HL-60 (cell line): ENCODE measurements at regions not wholly inside any gene's neighbourhood (a gene's known extent, or its start where the extent isn't known, plus 50 kb on each side); places are given as distances from the start of the nearest gene placed in this dataset.

Experiments
- DNase-seq, 2 experiments: peaks; one replicate each; pipeline ENCODE4 v3.0.0-alpha.2; 2010 to 2020; ENCODE audit warnings: low read depth in 1 of 2, low spot score in 1 of 2
- H3K27ac ChIP-seq: fragments of 250-450 bp; sonication (Bioruptor Pico); replicated peaks from 2 replicates; pipeline ENCODE4 v1.5.1; 2020; ENCODE audit warnings: mild to moderate bottlenecking, moderate library complexity
- H3K27me3 ChIP-seq: fragments of 250-450 bp; sonication (Bioruptor Pico); 2 replicates; pipeline ENCODE4 v1.5.1; 2021; ENCODE audit warnings: mild to moderate bottlenecking, moderate library complexity; ENCODE audit not compliant: insufficient read depth, poor library complexity, severe bottlenecking
- H3K4me3 ChIP-seq: replicated peaks from 2 replicates; pipeline ENCODE4 v1.5.1; 2011; ENCODE audit warnings: mild to moderate bottlenecking, control low read depth, low read length; ENCODE audit not compliant: insufficient read depth
- CTCF ChIP-seq: IDR thresholded peaks from one replicate; pipeline ENCODE4 v1.5.1; 2011; ENCODE audit warnings: low read length, control low read depth, inconsistent platforms; ENCODE audit not compliant: insufficient read depth
- GABPA ChIP-seq: IDR thresholded peaks from 2 replicates; pipeline ENCODE4 v1.6.1; 2012; ENCODE audit warnings: low read depth
- POLR2AphosphoS5 ChIP-seq: IDR thresholded peaks from 2 replicates; pipeline ENCODE4 v1.6.1; 2012; ENCODE audit warnings: low read depth
- REST ChIP-seq: IDR thresholded peaks from 2 replicates; pipeline ENCODE4 v1.6.1; 2012; ENCODE audit warnings: low read depth; ENCODE audit not compliant: insufficient replicate concordance
- SPI1 ChIP-seq: IDR thresholded peaks from 2 replicates; pipeline ENCODE4 v1.6.1; 2012; ENCODE audit warnings: low read depth, mild to moderate bottlenecking, borderline replicate concordance

- H3K4me3 ChIP-seq: no peak overlapping the region
- no peak overlapping the region for H3K27ac ChIP-seq
- H3K27me3 ChIP-seq: no peaks in the 10 kb centered on the region
- TF ChIP-seq SPI1 (no peak), CTCF (no peak), GABPA (no peak), REST (no peak), POLR2AphosphoS5 (no peak)
- DNase-seq: no peak
Observed at GRCh38 chr6:104357928-104358327, 501.8 kb downstream of the HACE1 start.

DNA sequence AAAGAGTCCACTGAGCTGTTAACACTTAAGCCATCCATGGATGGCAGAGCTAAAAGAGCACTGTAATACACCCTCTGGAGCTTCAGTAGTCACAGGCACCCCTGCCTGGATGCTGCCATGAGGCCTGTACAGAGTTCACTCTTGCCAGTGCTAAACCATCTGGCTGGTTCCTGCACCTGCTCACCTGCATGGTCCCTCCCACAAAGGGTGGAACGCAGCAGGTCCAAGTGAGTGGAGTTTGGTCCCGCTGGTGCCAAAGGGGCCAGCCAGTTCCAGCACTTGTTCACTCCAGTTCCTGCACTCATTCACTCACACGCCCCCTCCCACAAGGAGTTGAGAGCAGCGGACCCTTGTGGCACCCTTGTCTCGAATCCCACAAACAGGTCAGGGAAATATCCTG lies 503.5 kb downstream of the HACE1 start:
- H3K27ac ChIP-seq: no peak overlapping the region
- H3K4me3 ChIP-seq: no peak overlapping the region
- TF ChIP-seq SPI1: no peak
- TF ChIP-seq POLR2AphosphoS5: no peak
- no peak for TF ChIP-seq GABPA
- no peaks in the 10 kb centered on the region for H3K27me3 ChIP-seq
- no peak for DNase-seq

DNA sequence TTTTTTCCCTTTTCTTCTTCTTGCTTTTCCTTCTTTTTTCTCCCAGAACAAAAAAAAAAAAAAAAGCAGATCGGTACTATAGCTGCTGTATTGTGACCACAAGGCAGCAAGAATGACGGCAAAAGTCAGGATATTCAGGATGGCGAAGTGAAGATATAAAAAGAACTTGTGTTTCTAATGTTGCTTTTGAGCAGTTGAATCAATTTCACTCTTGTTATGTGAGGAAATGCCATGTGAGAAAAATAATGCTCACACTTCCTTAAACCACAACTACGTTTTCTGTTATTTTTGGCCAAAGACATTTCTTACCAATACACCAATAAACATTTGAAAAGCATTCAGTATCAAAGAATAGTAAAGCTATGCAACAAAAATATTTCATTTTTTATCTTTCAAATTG lies 510.5 kb downstream of the HACE1 start:
- TF ChIP-seq SPI1 (no peak), REST (no peak), CTCF (no peak), GABPA (no peak), POLR2AphosphoS5 (no peak)
- Histone ChIP-seq H3K27ac (no peak overlapping the region), H3K4me3 (no peak overlapping the region), H3K27me3 (no peaks in the 10 kb centered on the region)
- no peak for DNase-seq

GRCh38 chr6:104344223-104344622 lies 515.5 kb downstream of the HACE1 start:
- Histone ChIP-seq H3K27ac (no peak overlapping the region), H3K27me3 (no peaks in the 10 kb centered on the region), H3K4me3 (no peak overlapping the region)
- no peak for DNase-seq
- TF ChIP-seq POLR2AphosphoS5 (no peak), REST (no peak), CTCF (no peak), SPI1 (no peak)
